DND-41 (cell line): ENCODE measurements at regions not wholly inside any gene's neighbourhood (a gene's known extent, or its start where the extent isn't known, plus 50 kb on each side); places are given as distances from the start of the nearest gene placed in this dataset.

Experiments
- ATAC-seq: fragments of 200-7000 bp; cut with Tn5 transposase; 3 replicates; pipeline ENCODE4 v1.9.1; 2021; ENCODE audit warnings: low read depth; ENCODE audit not compliant: insufficient read depth
- DNase-seq: peaks from one replicate; pipeline ENCODE4 v3.0.0-alpha.2; 2020
- H2AFZ ChIP-seq: 2 replicates; pipeline ENCODE4 v1.6.0; 2012; ENCODE audit warnings: low read depth, low read length
- H3K27ac ChIP-seq: 2 replicates; pipeline ENCODE4 v1.5.1; 2012; ENCODE audit warnings: low read length, inconsistent platforms
- H3K27me3 ChIP-seq: fragments of 200-600 bp; sonication (generic); 2 replicates; pipeline ENCODE4 v1.6.0; 2012; ENCODE audit warnings: low read length, mild to moderate bottlenecking, inconsistent platforms; ENCODE audit not compliant: insufficient read depth, poor library complexity
- H3K36me3 ChIP-seq: 2 replicates; pipeline ENCODE4 v1.5.1; 2012; ENCODE audit warnings: low read length, inconsistent platforms; ENCODE audit not compliant: insufficient read depth
- H3K4me1 ChIP-seq: 2 replicates; pipeline ENCODE4 v1.5.1; 2012; ENCODE audit warnings: mild to moderate bottlenecking, low read length; ENCODE audit not compliant: insufficient read depth
- H3K4me2 ChIP-seq: 2 replicates; pipeline ENCODE4 v1.6.0; 2012; ENCODE audit warnings: mild to moderate bottlenecking, moderate library complexity, low read length, inconsistent platforms; ENCODE audit not compliant: insufficient read depth
- H3K4me3 ChIP-seq, 2 experiments: fragments of 200-600 bp in 1 of 2; shearing (Covaris generic) in 1 of 2; 2 replicates each; pipeline ENCODE4 v1.5.1; 2012 to 2016; ENCODE audit warnings: inconsistent platforms in 2 of 2, low read length in 2 of 2, mild to moderate bottlenecking in 2 of 2, low read depth in 1 of 2, moderate library complexity in 1 of 2
- H3K79me2 ChIP-seq: 2 replicates; pipeline ENCODE4 v1.6.0; 2012; ENCODE audit warnings: low read length, inconsistent platforms; ENCODE audit not compliant: insufficient read depth
- H3K9ac ChIP-seq: 2 replicates; pipeline ENCODE4 v1.6.0; 2012; ENCODE audit warnings: low read depth, mild to moderate bottlenecking, inconsistent platforms, low read length, moderate library complexity
- H3K9me3 ChIP-seq: 2 replicates; pipeline ENCODE4 v1.5.1; 2012; ENCODE audit warnings: low read length, moderate library complexity, mild to moderate bottlenecking, inconsistent platforms; ENCODE audit not compliant: insufficient read depth, severe bottlenecking
- H4K20me1 ChIP-seq: 2 replicates; pipeline ENCODE4 v1.6.0; 2012; ENCODE audit warnings: low read length; ENCODE audit not compliant: insufficient read depth
- EZH2 ChIP-seq: IDR thresholded peaks from 3 replicates; pipeline ENCODE4 v1.6.1; 2012; ENCODE audit warnings: borderline replicate concordance, low read depth, mild to moderate bottlenecking, moderate library complexity, low read length, inconsistent platforms; ENCODE audit not compliant: severe bottlenecking
- TF ChIP-seq, protein P1 (sequence below): IDR thresholded peaks from 2 replicates; pipeline ENCODE4 v1.5.1; 2012; ENCODE audit warnings: borderline replicate concordance, low read length, moderate library complexity, mild to moderate bottlenecking; ENCODE audit not compliant: poor library complexity, severe bottlenecking; ENCODE audit errors: extremely low read depth

DNA sequence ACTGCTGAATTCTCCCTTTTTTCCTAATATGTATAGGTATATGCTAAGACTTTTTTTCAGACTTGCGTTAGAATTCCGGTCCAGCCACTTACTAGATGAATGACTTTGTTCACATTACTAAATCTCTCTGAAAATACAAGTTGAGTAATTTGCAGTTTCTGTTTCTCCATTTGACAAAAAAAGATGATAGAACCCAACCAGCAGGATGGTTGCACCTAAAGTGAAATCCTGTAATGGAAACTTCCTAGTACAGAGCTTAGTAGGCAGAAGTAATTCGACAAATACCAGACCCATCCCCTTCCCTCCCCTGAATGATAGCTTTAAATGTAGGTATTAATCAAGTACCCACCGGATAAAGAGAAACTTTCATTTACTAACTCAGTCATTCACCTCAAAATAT lies 113.6 kb upstream of the RAP1B start:
- no peaks in the 10 kb centered on the region for H3K36me3 ChIP-seq
- H3K4me3 ChIP-seq = no peak overlapping the region
- no peak for TF ChIP-seq EZH2
- TF ChIP-seq, protein P1, sequence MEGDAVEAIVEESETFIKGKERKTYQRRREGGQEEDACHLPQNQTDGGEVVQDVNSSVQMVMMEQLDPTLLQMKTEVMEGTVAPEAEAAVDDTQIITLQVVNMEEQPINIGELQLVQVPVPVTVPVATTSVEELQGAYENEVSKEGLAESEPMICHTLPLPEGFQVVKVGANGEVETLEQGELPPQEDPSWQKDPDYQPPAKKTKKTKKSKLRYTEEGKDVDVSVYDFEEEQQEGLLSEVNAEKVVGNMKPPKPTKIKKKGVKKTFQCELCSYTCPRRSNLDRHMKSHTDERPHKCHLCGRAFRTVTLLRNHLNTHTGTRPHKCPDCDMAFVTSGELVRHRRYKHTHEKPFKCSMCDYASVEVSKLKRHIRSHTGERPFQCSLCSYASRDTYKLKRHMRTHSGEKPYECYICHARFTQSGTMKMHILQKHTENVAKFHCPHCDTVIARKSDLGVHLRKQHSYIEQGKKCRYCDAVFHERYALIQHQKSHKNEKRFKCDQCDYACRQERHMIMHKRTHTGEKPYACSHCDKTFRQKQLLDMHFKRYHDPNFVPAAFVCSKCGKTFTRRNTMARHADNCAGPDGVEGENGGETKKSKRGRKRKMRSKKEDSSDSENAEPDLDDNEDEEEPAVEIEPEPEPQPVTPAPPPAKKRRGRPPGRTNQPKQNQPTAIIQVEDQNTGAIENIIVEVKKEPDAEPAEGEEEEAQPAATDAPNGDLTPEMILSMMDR = no peak
- H3K79me2 ChIP-seq = no peaks in the 10 kb centered on the region
- H3K9me3 ChIP-seq = no peaks in the 10 kb centered on the region
- peaks cover 4% of the 10 kb centered on the region for H3K27me3 ChIP-seq
- H3K27ac ChIP-seq = no peak overlapping the region
- no peak overlapping the region for H3K9ac ChIP-seq
- H3K4me2 ChIP-seq = no peak overlapping the region
- no peak for DNase-seq
- no peaks in the 10 kb centered on the region for H4K20me1 ChIP-seq
- H2AFZ ChIP-seq = no peak overlapping the region
- H3K4me1 ChIP-seq = no peaks in the 10 kb centered on the region
- ATAC-seq = no peak

DNA sequence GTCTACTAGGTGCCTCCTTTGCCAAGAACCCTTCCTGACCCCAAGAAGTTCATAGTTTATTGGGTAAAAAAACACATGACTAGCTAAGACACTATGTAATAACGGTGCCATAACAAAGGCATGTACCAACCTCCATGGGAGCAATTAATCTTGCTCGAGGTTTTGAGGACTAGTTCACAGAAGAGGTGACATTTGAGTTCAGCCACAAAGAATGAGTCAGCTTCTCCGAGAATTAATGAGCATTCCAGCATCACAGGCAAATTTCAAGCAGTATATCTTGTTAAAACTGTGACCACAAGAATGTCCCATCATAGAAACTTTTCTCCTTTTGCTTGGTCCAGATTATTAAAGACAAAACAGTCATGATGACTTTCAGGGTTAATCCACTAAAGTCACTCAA lies 113.0 kb upstream of the RAP1B start:
- ATAC-seq = no peak
- H3K4me2 ChIP-seq = no peak overlapping the region

DNA sequence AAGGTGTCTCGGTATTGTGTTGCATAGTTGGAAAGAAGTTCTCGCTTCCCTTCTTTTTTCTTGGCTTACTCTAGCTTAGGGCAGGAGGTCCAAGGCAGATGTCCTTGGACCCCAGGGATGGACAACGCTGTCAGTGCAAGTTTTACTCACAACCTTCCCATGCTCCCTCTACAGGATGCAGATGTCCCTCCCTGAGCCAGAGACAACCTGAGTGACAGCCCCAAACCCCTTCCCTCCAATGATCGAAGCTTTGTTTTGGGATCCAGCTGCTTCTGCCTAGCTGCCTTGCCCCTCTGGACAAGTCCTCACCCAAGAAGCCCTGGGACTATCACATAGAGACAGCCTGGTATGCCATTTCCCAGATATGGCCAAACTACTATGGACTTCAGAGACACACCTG lies 112.0 kb upstream of the RAP1B start:
- TF ChIP-seq, protein P1 = no peak
- TF ChIP-seq EZH2 = no peak
- H3K36me3 ChIP-seq = no peaks in the 10 kb centered on the region
- H3K4me1 ChIP-seq = no peaks in the 10 kb centered on the region
- no peak for DNase-seq
- H3K4me2 ChIP-seq = no peak overlapping the region
- no peak overlapping the region for H3K9ac ChIP-seq
- no peaks in the 10 kb centered on the region for H3K9me3 ChIP-seq
- H3K27ac ChIP-seq = no peak overlapping the region
- H3K79me2 ChIP-seq = no peaks in the 10 kb centered on the region
- ATAC-seq = no peak
- no peak overlapping the region for H3K4me3 ChIP-seq
- no peak overlapping the region for H2AFZ ChIP-seq
- no peaks in the 10 kb centered on the region for H4K20me1 ChIP-seq
- peaks cover 4% of the 10 kb centered on the region for H3K27me3 ChIP-seq

More for the DNA sequence above, 113.0 kb upstream of the RAP1B start:
- Histone ChIP-seq H3K27me3 (peaks cover 4% of the 10 kb centered on the region), H3K79me2 (no peaks in the 10 kb centered on the region), H3K4me1 (no peaks in the 10 kb centered on the region), H4K20me1 (no peaks in the 10 kb centered on the region), H3K9me3 (no peaks in the 10 kb centered on the region), H3K9ac (no peak overlapping the region), H2AFZ (no peak overlapping the region), H3K4me3 (no peak overlapping the region), H3K36me3 (no peaks in the 10 kb centered on the region), H3K27ac (no peak overlapping the region)
- TF ChIP-seq, protein P1 = no peak
- TF ChIP-seq EZH2 = no peak
- no peak for DNase-seq

DNA sequence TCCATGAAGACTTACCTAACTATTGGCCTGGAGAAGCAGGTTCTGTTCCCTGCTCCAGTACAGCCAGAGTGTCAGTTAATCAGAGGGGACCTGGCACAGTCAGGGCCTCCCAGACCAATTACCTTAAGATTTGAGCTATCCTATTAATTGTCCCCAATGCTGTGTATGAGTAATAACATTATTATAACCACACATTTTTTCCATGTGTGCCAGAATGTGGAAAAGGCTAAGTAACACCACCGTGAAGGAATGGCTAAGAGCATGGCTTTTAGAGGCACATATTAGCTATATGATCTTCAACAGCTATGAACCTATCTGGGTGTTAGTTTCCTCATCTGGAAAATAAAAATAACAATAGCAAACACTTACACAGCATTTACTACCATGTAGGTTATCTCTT lies 111.1 kb upstream of the RAP1B start:
- Histone ChIP-seq H3K79me2 (no peaks in the 10 kb centered on the region), H4K20me1 (no peaks in the 10 kb centered on the region), H3K9me3 (no peaks in the 10 kb centered on the region), H3K9ac (no peak overlapping the region), H3K4me1 (no peaks in the 10 kb centered on the region), H3K36me3 (no peaks in the 10 kb centered on the region), H2AFZ (no peak overlapping the region), H3K4me2 (no peak overlapping the region), H3K27ac (no peak overlapping the region), H3K4me3 (no peak overlapping the region), H3K27me3 (peaks cover 4% of the 10 kb centered on the region)
- DNase-seq (no peak), ATAC-seq (no peak)
- TF ChIP-seq, protein P1 = no peak
- TF ChIP-seq EZH2 = no peak
